ENCODE measurements at regions not wholly inside any gene's neighbourhood (a gene's known extent, or its start where the extent isn't known, plus 50 kb on each side); places are given as distances from the start of the nearest gene placed in this dataset.

DNA sequence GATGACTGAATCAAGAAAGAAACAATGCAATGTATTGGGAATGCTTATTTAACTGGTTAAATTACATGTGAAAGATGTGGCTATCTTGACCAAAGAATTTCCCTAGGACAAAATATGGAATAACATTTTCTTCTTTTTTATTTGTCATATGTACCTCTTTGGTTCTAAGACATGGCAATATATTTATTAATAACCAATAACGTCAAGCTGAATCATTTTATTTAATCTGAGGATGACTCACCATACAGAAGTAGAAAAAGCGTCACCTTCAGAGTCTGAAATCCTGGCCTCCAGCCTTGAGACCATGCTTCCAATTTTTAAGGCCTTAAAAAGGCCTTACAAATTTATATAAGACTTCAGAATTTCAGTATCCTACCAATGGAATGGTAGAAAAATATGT is 1464.9 kb downstream of the SUCLG1 start (continued):
- no peak for TF ChIP-seq RCOR1 (conservative IDR thresholded peaks at IDR 0.05; ENCODE audit: low read depth, low read length)
- TF ChIP-seq, protein P1, sequence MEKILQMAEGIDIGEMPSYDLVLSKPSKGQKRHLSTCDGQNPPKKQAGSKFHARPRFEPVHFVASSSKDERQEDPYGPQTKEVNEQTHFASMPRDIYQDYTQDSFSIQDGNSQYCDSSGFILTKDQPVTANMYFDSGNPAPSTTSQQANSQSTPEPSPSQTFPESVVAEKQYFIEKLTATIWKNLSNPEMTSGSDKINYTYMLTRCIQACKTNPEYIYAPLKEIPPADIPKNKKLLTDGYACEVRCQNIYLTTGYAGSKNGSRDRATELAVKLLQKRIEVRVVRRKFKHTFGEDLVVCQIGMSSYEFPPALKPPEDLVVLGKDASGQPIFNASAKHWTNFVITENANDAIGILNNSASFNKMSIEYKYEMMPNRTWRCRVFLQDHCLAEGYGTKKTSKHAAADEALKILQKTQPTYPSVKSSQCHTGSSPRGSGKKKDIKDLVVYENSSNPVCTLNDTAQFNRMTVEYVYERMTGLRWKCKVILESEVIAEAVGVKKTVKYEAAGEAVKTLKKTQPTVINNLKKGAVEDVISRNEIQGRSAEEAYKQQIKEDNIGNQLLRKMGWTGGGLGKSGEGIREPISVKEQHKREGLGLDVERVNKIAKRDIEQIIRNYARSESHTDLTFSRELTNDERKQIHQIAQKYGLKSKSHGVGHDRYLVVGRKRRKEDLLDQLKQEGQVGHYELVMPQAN (conservative IDR thresholded peaks at IDR 0.05): no peak

DNA sequence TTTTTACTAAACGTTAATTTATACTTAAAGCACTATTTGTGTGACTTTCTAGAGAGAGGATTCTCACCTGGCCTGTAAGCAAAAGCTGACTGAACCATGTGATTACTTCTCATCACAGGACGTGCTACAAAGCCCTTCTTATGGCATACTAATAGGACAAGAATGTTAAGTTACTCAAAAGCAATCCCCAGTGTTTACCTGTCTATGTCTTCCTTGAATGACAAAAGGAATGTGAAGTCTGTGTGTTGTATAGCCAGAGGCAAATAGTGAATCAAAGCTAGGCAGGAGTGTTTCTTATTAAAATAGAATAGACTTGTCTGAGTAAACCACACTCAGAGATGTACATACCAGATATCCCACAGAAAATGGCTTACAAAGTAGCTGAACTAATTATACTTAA is 1465.5 kb downstream of the SUCLG1 start:
- DNase-seq (ENCODE audit: low read depth, low spot score) (no peak), FAIRE-seq (no peak), ATAC-seq (no peak)
- intact Hi-C loops (cut with micrococcal nuclease; ENCODE audit: unreplicated experiment) (no loop called here), in situ Hi-C loops (cut with MboI) (no loop called here)
- no peaks in the 10 kb centered on the region for H3K36me3 ChIP-seq (ENCODE audit: control insufficient read depth in 2 of 2, insufficient read depth in 2 of 2, low read length in 1 of 2)
- no peak overlapping the region for H2AFZ ChIP-seq (ENCODE audit: control insufficient read depth, low read depth, low read length)
- no TSS peak for BruUV-seq (replicated peaks)
- no peaks in the 10 kb centered on the region for H4K20me1 ChIP-seq (ENCODE audit: control insufficient read depth, insufficient read depth)
- SMC1A ChIA-PET (ENCODE audit: uncharacterized antibody, unreplicated experiment): interaction anchor here (0.6 to 1.4 kb wide), 2 partner anchors 13 to 1111 kb away, joined by 3 to 4 read pairs; no protein-coding TSS in a partner anchor
- H3K4me3 ChIP-seq: no peak overlapping the region
- no peaks in the 10 kb centered on the region for H3K4me1 ChIP-seq (ENCODE audit: control insufficient read depth, insufficient read depth, low read length)
- H3K27ac ChIP-seq (ENCODE audit: control insufficient read depth, insufficient read depth): no peak overlapping the region
- no peaks in the 10 kb centered on the region for H3K79me2 ChIP-seq (ENCODE audit: control insufficient read depth, insufficient read depth, low read length)
- POLR2A ChIA-PET: interaction anchor here (0.6 kb wide), 1 partner anchor 125 kb away, joined by 3 read pairs; no protein-coding TSS in a partner anchor
- H3K4me2 ChIP-seq (ENCODE audit: control insufficient read depth, insufficient read depth): no peak overlapping the region
- WGBS (ENCODE audit: insufficient coverage, insufficient replicate concordance, low lambda C conversion rate, missing lambda C conversion rate): 2% methylated on average over 2 of the region's 2 CpGs
- no peak for TF ChIP-seq IRF4 (IDR thresholded peaks at IDR 0.05; ENCODE audit: low read depth, low read length)
- no peak for TF ChIP-seq TCF7 (IDR thresholded peaks at IDR 0.05; ENCODE audit: borderline replicate concordance)
- no peak for TF ChIP-seq NFXL1 (IDR thresholded peaks at IDR 0.05; ENCODE audit: borderline replicate concordance)
- no peak for TF ChIP-seq ZSCAN29 (IDR thresholded peaks at IDR 0.05)
- TF ChIP-seq, protein P2, sequence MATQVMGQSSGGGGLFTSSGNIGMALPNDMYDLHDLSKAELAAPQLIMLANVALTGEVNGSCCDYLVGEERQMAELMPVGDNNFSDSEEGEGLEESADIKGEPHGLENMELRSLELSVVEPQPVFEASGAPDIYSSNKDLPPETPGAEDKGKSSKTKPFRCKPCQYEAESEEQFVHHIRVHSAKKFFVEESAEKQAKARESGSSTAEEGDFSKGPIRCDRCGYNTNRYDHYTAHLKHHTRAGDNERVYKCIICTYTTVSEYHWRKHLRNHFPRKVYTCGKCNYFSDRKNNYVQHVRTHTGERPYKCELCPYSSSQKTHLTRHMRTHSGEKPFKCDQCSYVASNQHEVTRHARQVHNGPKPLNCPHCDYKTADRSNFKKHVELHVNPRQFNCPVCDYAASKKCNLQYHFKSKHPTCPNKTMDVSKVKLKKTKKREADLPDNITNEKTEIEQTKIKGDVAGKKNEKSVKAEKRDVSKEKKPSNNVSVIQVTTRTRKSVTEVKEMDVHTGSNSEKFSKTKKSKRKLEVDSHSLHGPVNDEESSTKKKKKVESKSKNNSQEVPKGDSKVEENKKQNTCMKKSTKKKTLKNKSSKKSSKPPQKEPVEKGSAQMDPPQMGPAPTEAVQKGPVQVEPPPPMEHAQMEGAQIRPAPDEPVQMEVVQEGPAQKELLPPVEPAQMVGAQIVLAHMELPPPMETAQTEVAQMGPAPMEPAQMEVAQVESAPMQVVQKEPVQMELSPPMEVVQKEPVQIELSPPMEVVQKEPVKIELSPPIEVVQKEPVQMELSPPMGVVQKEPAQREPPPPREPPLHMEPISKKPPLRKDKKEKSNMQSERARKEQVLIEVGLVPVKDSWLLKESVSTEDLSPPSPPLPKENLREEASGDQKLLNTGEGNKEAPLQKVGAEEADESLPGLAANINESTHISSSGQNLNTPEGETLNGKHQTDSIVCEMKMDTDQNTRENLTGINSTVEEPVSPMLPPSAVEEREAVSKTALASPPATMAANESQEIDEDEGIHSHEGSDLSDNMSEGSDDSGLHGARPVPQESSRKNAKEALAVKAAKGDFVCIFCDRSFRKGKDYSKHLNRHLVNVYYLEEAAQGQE (IDR thresholded peaks at IDR 0.05; ENCODE audit: low read depth, low read length): no peak
- TF ChIP-seq GABPA (IDR thresholded peaks at IDR 0.05; ENCODE audit: low read depth): no peak
- no peak for TF ChIP-seq ZNF274 (IDR thresholded peaks at IDR 0.05; ENCODE audit: insufficient read depth, insufficient read length)
- TF ChIP-seq, protein P1 (conservative IDR thresholded peaks at IDR 0.05): no peak
- no peak for TF ChIP-seq HDGF (IDR thresholded peaks at IDR 0.05)
- CTCF ChIA-PET: interaction anchor here (0.7 kb wide), 1 partner anchor 95 kb away, joined by 3 read pairs; no protein-coding TSS in a partner anchor
- H3K9ac ChIP-seq (ENCODE audit: control insufficient read depth, insufficient read depth, low read length): no peak overlapping the region
- RAD21 ChIA-PET (ENCODE audit: unreplicated experiment): no interaction called here
- H3K9me3 ChIP-seq (replicated peaks; ENCODE audit: control insufficient read depth, insufficient read depth, low read length): no peaks in the 10 kb centered on the region
- no peaks in the 10 kb centered on the region for H3K27me3 ChIP-seq (replicated peaks in 1 of 2; ENCODE audit: control insufficient read depth in 2 of 2, insufficient read depth in 2 of 2, low read length in 1 of 2)
